ENCODE measurements at regions not wholly inside any gene's neighbourhood (a gene's known extent, or its start where the extent isn't known, plus 50 kb on each side); places are given as distances from the start of the nearest gene placed in this dataset.

DNA sequence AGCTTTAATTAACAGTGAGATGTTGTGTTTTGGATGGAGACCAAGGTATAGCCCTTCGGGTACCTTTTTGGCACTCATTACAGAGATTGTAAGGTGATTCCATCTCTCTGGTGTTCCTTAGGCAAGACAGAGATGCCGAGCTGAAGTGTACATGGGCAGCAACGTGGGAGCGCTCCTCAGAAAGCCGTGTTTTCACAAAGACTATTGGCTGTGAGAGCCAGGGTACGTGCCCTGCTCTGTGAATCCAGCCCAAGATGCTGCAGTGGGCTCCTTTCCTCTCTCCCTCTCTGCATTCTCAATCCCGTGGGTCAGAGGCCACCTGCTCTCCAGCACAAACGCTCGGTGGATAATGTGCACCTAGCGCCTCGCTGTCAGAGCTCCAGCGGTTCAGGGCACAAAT lies 203.0 kb upstream of the EPHA4 start:
- TF ChIP-seq REST (IDR thresholded peaks at IDR 0.05; ENCODE audit: low read depth) (no peak), TEAD4 (IDR thresholded peaks at IDR 0.05) (no peak), TAF1 (IDR thresholded peaks at IDR 0.05; ENCODE audit: low read depth) (no peak), CREB1 (IDR thresholded peaks at IDR 0.05; ENCODE audit: low read depth) (no peak), EP300 (IDR thresholded peaks at IDR 0.05; ENCODE audit: borderline replicate concordance) (no peak)
- TF ChIP-seq, protein P1, sequence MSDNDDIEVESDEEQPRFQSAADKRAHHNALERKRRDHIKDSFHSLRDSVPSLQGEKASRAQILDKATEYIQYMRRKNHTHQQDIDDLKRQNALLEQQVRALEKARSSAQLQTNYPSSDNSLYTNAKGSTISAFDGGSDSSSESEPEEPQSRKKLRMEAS (IDR thresholded peaks at IDR 0.05), result no peak

- TF ChIP-seq REST (IDR thresholded peaks at IDR 0.05; ENCODE audit: low read depth), result no peak
- TF ChIP-seq FOXM1 (IDR thresholded peaks at IDR 0.05; ENCODE audit: borderline replicate concordance, low read depth), result no peak
- TF ChIP-seq TCF12 (IDR thresholded peaks at IDR 0.05; ENCODE audit: low read depth), result no peak
- TF ChIP-seq, protein P2, sequence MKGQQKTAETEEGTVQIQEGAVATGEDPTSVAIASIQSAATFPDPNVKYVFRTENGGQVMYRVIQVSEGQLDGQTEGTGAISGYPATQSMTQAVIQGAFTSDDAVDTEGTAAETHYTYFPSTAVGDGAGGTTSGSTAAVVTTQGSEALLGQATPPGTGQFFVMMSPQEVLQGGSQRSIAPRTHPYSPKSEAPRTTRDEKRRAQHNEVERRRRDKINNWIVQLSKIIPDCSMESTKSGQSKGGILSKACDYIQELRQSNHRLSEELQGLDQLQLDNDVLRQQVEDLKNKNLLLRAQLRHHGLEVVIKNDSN (IDR thresholded peaks at IDR 0.05), result no peak
- no peak for TF ChIP-seq TEAD4 (IDR thresholded peaks at IDR 0.05)
- no peak for TF ChIP-seq YY1 (IDR thresholded peaks at IDR 0.05; ENCODE audit: low read depth)
- TF ChIP-seq CEBPB (IDR thresholded peaks at IDR 0.05), result no peak
- TF ChIP-seq NFIC (IDR thresholded peaks at IDR 0.05), result no peak
- TF ChIP-seq, protein P1 (IDR thresholded peaks at IDR 0.05), result no peak
- TF ChIP-seq TAF1 (IDR thresholded peaks at IDR 0.05; ENCODE audit: low read depth), result no peak
- no peak for TF ChIP-seq EGR1 (IDR thresholded peaks at IDR 0.05)
- TF ChIP-seq ZBTB7A (IDR thresholded peaks at IDR 0.05; ENCODE audit: low read depth), result no peak
Measured at GRCh38 chr2:221774136-221774535, 202.0 kb upstream of the EPHA4 start.

GRCh38 chr2:221771297-221771696 lies 199.2 kb upstream of the EPHA4 start:
- TF ChIP-seq CEBPB (IDR thresholded peaks at IDR 0.05) (no peak), EGR1 (IDR thresholded peaks at IDR 0.05) (no peak), TAF1 (IDR thresholded peaks at IDR 0.05; ENCODE audit: low read depth) (no peak), RAD21 (IDR thresholded peaks at IDR 0.05; ENCODE audit: low read depth) (no peak), EP300 (IDR thresholded peaks at IDR 0.05; ENCODE audit: borderline replicate concordance) (no peak), REST (IDR thresholded peaks at IDR 0.05; ENCODE audit: low read depth) (no peak), NFIC (IDR thresholded peaks at IDR 0.05) (no peak), FOXM1 (IDR thresholded peaks at IDR 0.05; ENCODE audit: borderline replicate concordance, low read depth) (no peak), YY1 (IDR thresholded peaks at IDR 0.05; ENCODE audit: low read depth) (no peak), CREB1 (IDR thresholded peaks at IDR 0.05; ENCODE audit: low read depth) (no peak), TEAD4 (IDR thresholded peaks at IDR 0.05) (no peak), ZBTB7A (IDR thresholded peaks at IDR 0.05; ENCODE audit: low read depth) (no peak), TCF12 (IDR thresholded peaks at IDR 0.05; ENCODE audit: low read depth) (no peak)
- TF ChIP-seq, protein P1 (IDR thresholded peaks at IDR 0.05), result no peak
- TF ChIP-seq, protein P2 (IDR thresholded peaks at IDR 0.05), result no peak

- TF ChIP-seq NFIC (IDR thresholded peaks at IDR 0.05) (no peak), TCF12 (IDR thresholded peaks at IDR 0.05; ENCODE audit: low read depth) (no peak), TAF1 (IDR thresholded peaks at IDR 0.05; ENCODE audit: low read depth) (no peak), FOXM1 (IDR thresholded peaks at IDR 0.05; ENCODE audit: borderline replicate concordance, low read depth) (no peak), ZBTB7A (IDR thresholded peaks at IDR 0.05; ENCODE audit: low read depth) (no peak), CREB1 (IDR thresholded peaks at IDR 0.05; ENCODE audit: low read depth) (no peak), REST (IDR thresholded peaks at IDR 0.05; ENCODE audit: low read depth) (no peak), EGR1 (IDR thresholded peaks at IDR 0.05) (no peak), EP300 (IDR thresholded peaks at IDR 0.05; ENCODE audit: borderline replicate concordance) (no peak), TEAD4 (IDR thresholded peaks at IDR 0.05) (no peak), YY1 (IDR thresholded peaks at IDR 0.05; ENCODE audit: low read depth) (no peak), RAD21 (IDR thresholded peaks at IDR 0.05; ENCODE audit: low read depth) (no peak), CEBPB (IDR thresholded peaks at IDR 0.05) (no peak)
- TF ChIP-seq, protein P1 (IDR thresholded peaks at IDR 0.05), result no peak
- TF ChIP-seq, protein P2 (IDR thresholded peaks at IDR 0.05), result no peak
Measured at GRCh38 chr2:221767106-221768012, 195.3 kb upstream of the EPHA4 start.

All from Ishikawa (cell line).